Aorta (tissue), 5 donors: ENCODE measurements at regions not wholly inside any gene's neighbourhood (a gene's known extent, or its start where the extent isn't known, plus 50 kb on each side); places are given as distances from the start of the nearest gene placed in this dataset.

Experiments
- ATAC-seq: fragments of 200-7000 bp; cut with Tn5 transposase; one replicate; pipeline ENCODE4 v1.9.1; 2022; ENCODE audit warnings: moderate library complexity; ENCODE audit not compliant: low FRiP score
- DNase-seq, 2 donors: peaks; one replicate each; pipeline ENCODE4 v3.0.0-alpha.2; 2020
- H3K27ac ChIP-seq, 2 donors: one replicate each; pipeline ENCODE4 v1.5.1; 2013; ENCODE audit warnings: low read length in 2 of 2, mild to moderate bottlenecking in 2 of 2, moderate library complexity in 2 of 2, control low read depth in 1 of 2, inconsistent platforms in 1 of 2, low read depth in 1 of 2
- H3K27me3 ChIP-seq, 2 donors: one replicate each; pipeline ENCODE4 v1.6.1; 2013; ENCODE audit warnings: control low read depth in 1 of 2, low read length in 1 of 2, mild to moderate bottlenecking in 1 of 2, moderate library complexity in 1 of 2; ENCODE audit not compliant: insufficient read depth in 2 of 2, control insufficient read depth in 1 of 2
- H3K36me3 ChIP-seq, 2 donors: one replicate each; pipeline ENCODE4 v1.6.1; 2013; ENCODE audit warnings: control low read depth in 1 of 2, low read length in 1 of 2, mild to moderate bottlenecking in 1 of 2; ENCODE audit not compliant: insufficient read depth in 2 of 2, control insufficient read depth in 1 of 2
- H3K4me1 ChIP-seq, 2 donors: one replicate each; pipeline ENCODE4 v1.6.1; 2013; ENCODE audit warnings: low read length in 2 of 2, control low read depth in 1 of 2, mild to moderate bottlenecking in 1 of 2, moderate library complexity in 1 of 2; ENCODE audit not compliant: insufficient read depth in 2 of 2, control insufficient read depth in 1 of 2
- H3K4me3 ChIP-seq, 2 donors: one replicate each; pipeline ENCODE4 v1.5.1; 2013; ENCODE audit warnings: low read length in 2 of 2, control low read depth in 1 of 2, mild to moderate bottlenecking in 1 of 2
- H3K9me3 ChIP-seq: one replicate; pipeline ENCODE4 v1.6.1; 2013; ENCODE audit warnings: mild to moderate bottlenecking, low read length; ENCODE audit not compliant: control insufficient read depth
- WGBS, 2 donors: extraction: QIAGEN DNeasy Blood & Tissue Kit; methylation state at CpG; one replicate each; pipeline ENCODE4 v1.1.7; 2013; 5-methylcytosine and 5-hydroxymethylcytosine counted together
- intact Hi-C, 2 donors: fragments of 100-400 bp; cut with DNase I; formaldehyde crosslinking; loops; one replicate each; pipeline versions ENCODE4 v1.14.2 to v1.15.0; 2022
- donor health status: healthy with polysubstance abuse.
- donor health status: Bipolar disorder and iron deficiency.
- donor health status: DM: no; HTN: no; CAD: no.
- donor health status: DM: no; HTN: no; CAD: no.
- donor health status: DM: yes; HTN: yes; CAD: no.

DNA sequence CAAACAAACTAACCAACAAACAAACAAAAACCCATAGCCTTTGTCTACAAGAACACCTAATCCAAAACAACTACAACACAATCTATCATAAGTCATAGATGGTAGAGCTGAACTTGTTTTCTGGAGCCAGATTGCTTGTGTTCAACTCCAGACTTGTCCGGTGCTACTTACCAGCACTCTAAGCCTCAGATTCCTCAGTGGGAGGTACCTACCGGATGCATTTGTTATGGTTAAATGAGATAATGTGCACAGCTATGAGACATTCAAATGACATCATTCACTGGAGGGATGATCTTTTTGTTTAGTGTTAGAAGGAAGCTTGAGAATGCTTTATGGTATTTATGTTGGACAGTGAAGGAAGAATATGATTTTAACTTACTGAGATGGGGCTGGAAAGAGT lies 592.9 kb upstream of the C9orf72 start:
- ATAC-seq (no peak), DNase-seq (no peak)
- no peaks in the 10 kb centered on the region for H3K9me3 ChIP-seq
- H3K27me3 ChIP-seq = no peaks in the 10 kb centered on the region
- intact Hi-C loops = no loop called here
- no peak overlapping the region for H3K4me3 ChIP-seq
- no peak overlapping the region for H3K27ac ChIP-seq
- H3K4me1 ChIP-seq = no peaks in the 10 kb centered on the region
- 82 to 85% methylated on average over 2 of the region's 2 CpGs for WGBS, 2 donors
- no peaks in the 10 kb centered on the region for H3K36me3 ChIP-seq

DNA sequence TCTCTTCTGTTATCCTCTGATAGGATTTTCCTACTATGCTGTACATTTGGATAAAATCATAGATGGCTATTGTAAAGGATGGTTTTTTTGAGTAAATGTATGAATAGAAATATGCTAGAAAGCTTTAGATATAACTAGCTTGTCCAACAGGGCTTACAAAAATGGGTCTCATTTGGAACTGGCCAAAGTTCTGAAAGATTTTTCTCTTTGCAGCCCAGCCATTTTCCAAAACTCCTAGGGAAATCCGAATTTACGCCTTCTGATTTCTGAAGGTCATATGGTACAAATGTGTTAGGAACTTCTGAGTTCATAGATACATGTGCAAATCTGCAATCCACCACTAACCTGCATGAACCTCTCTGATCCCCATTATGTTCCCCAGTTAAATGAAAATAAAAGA lies 603.9 kb upstream of the C9orf72 start:
- DNase-seq = no peak
- ATAC-seq = no peak
- intact Hi-C loops = no loop called here
- H3K27ac ChIP-seq = no peak overlapping the region
- no peaks in the 10 kb centered on the region for H3K27me3 ChIP-seq
- no peaks in the 10 kb centered on the region for H3K36me3 ChIP-seq
- H3K4me1 ChIP-seq = no peaks in the 10 kb centered on the region
- H3K9me3 ChIP-seq = no peaks in the 10 kb centered on the region
- no peak overlapping the region for H3K4me3 ChIP-seq
- WGBS, 2 donors = 83% methylated on average over 2 of the region's 2 CpGs

DNA sequence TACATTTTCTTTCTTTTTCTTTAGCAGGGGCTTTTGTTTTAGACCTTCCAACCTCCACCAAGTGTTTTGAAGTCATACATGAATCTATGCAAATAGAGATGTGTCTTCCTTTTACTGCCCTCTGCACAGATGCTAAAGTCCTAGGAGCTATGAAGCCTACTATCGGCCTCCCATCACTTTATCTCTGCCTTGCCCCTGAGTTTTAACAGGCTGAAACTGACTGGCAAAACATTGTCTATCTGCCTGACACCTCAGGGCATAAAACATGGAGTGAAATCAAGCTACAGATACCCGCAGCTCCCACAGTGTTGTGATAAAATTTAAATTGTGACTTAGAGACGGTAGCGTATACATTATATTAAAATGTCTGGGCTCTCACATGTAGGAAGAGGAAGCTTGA lies 604.6 kb upstream of the C9orf72 start:
- no peak overlapping the region for H3K4me3 ChIP-seq
- H3K27ac ChIP-seq = no peak overlapping the region
- 85 to 91% methylated on average over 4 of the region's 4 CpGs for WGBS, 2 donors
- H3K9me3 ChIP-seq = no peaks in the 10 kb centered on the region
- no peak for DNase-seq
- intact Hi-C loops = no loop called here
- no peaks in the 10 kb centered on the region for H3K36me3 ChIP-seq
- no peaks in the 10 kb centered on the region for H3K27me3 ChIP-seq
- H3K4me1 ChIP-seq = no peaks in the 10 kb centered on the region
- ATAC-seq = no peak

- Histone ChIP-seq H3K4me1 (no peaks in the 10 kb centered on the region), H3K36me3 (no peaks in the 10 kb centered on the region), H3K9me3 (no peaks in the 10 kb centered on the region), H3K27me3 (no peaks in the 10 kb centered on the region), H3K4me3 (no peak overlapping the region), H3K27ac (no peak overlapping the region)
- ATAC-seq (no peak), DNase-seq (no peak)
- intact Hi-C loops = no loop called here
- WGBS, 2 donors = 70 to 73% methylated on average over 2 of the region's 2 CpGs
These were observed 606.6 kb upstream of the C9orf72 start for GRCh38 chr9:28179893-28180292.

- Histone ChIP-seq H3K27me3 (no peaks in the 10 kb centered on the region), H3K27ac (no peak overlapping the region), H3K4me3 (no peak overlapping the region), H3K36me3 (no peaks in the 10 kb centered on the region), H3K9me3 (no peaks in the 10 kb centered on the region), H3K4me1 (no peaks in the 10 kb centered on the region)
- DNase-seq (no peak), ATAC-seq (no peak)
- 2 to 3% methylated on average over 2 of the region's 2 CpGs for WGBS, 2 donors
- intact Hi-C loops = no loop called here
These were observed 617.7 kb upstream of the C9orf72 start for GRCh38 chr9:28190981-28191380.

DNA sequence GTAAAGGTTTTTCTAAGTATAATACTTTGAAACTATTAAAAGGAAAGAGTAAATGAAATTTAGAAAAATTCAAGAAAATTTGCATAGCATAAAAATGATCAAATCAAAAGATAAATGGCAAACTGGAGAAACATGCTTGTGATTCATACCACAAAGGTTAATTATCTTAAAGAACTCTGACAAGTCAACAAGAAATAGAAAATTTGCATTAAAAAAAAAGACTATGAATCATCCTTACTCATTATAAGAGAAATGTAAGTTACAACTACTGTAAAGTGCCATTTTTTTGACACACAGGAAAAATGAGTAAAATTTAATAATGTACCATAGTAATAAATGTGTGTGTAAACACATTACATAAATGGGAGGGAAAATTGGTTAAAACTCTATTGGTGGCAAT lies 624.4 kb upstream of the C9orf72 start:
- Histone ChIP-seq H3K27ac (no peak overlapping the region), H3K27me3 (no peaks in the 10 kb centered on the region), H3K4me1 (no peaks in the 10 kb centered on the region), H3K36me3 (no peaks in the 10 kb centered on the region), H3K4me3 (no peak overlapping the region), H3K9me3 (no peaks in the 10 kb centered on the region)
- intact Hi-C loops = no loop called here
- DNase-seq (no peak), ATAC-seq (no peak)

DNA sequence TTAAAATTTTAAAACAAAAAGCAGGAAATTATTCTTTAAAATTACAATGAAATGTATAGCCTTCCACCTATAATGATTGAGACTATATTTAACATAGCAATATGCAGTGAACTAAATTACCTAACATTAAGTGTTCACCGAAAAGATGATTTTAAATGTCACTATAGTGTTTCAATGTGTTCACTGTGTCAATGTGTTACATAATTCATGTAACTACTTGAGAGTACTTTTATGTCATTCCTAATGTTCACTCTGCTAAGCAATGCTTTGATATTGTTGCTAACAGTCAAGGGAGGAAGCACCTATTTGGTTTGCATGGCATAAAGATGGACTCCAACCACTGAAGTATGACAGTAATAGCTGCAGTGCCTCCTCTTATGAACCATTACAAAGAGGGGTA lies 629.8 kb upstream of the C9orf72 start:
- Histone ChIP-seq H3K27me3 (no peaks in the 10 kb centered on the region), H3K36me3 (no peaks in the 10 kb centered on the region), H3K9me3 (no peaks in the 10 kb centered on the region), H3K27ac (no peak overlapping the region), H3K4me3 (no peak overlapping the region), H3K4me1 (no peaks in the 10 kb centered on the region)
- 87 to 90% methylated on average over 1 of the region's 1 CpG for WGBS, 2 donors
- intact Hi-C loops = no loop called here
- ATAC-seq (no peak), DNase-seq (no peak)

DNA sequence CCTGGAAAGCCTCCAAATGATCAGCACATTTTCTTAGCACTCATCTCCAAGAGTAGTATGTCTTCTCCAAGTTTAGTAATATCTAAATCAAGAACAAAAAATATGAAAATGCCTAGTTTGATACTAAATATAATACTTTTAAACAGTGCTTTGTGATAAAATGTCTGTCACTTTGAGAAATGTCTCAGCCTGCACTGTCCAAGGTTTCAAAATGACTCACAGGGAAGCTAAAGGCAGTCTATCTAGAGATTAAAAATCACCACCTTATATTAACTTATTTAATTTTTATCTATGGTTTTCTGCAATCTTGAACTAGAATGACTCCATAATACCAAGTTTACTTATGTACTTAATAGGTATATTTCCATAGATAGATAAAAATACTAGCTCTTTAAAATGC lies 633.0 kb upstream of the C9orf72 start:
- H3K36me3 ChIP-seq = no peaks in the 10 kb centered on the region
- no peak overlapping the region for H3K4me3 ChIP-seq
- no peaks in the 10 kb centered on the region for H3K9me3 ChIP-seq
- H3K4me1 ChIP-seq = no peaks in the 10 kb centered on the region
- no peak for ATAC-seq
- no peak for DNase-seq
- intact Hi-C loops = no loop called here
- no peak overlapping the region for H3K27ac ChIP-seq
- no peaks in the 10 kb centered on the region for H3K27me3 ChIP-seq

- no peaks in the 10 kb centered on the region for H3K36me3 ChIP-seq
- H3K27ac ChIP-seq = no peak overlapping the region
- DNase-seq (no peak), ATAC-seq (no peak)
- H3K4me3 ChIP-seq = no peak overlapping the region
- WGBS, 2 donors = 0 to 9% methylated on average over 1 of the region's 1 CpG
- H3K4me1 ChIP-seq = no peaks in the 10 kb centered on the region
- H3K27me3 ChIP-seq = no peaks in the 10 kb centered on the region
- no peaks in the 10 kb centered on the region for H3K9me3 ChIP-seq
- intact Hi-C loops = no loop called here
These were observed 634.4 kb upstream of the C9orf72 start for GRCh38 chr9:28207657-28208056.

DNA sequence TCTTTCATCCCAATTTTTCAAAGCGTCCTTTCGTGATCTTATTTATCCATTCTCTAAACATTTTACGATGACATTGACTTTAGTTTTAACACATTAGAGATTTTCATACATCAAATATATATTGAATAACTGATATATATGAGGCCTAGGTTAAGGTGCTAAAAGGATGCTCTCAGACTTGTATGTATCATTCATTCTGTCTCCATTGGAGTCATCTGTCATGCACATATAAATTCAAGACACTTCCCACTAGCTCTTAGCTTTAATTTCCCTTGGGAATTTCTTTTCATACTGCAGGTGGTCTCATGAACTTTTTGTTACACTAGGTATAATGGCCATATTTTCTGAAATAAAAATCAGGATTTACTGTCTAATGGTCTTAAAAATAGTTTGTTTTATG lies 635.8 kb upstream of the C9orf72 start:
- no peaks in the 10 kb centered on the region for H3K27me3 ChIP-seq
- intact Hi-C loops = no loop called here
- no peak for ATAC-seq
- DNase-seq = no peak
- 92% methylated on average over 3 of the region's 3 CpGs for WGBS, 2 donors
- H3K36me3 ChIP-seq = no peaks in the 10 kb centered on the region
- no peak overlapping the region for H3K27ac ChIP-seq
- H3K4me3 ChIP-seq = no peak overlapping the region
- no peaks in the 10 kb centered on the region for H3K4me1 ChIP-seq
- no peaks in the 10 kb centered on the region for H3K9me3 ChIP-seq
